Neural crest cell (in vitro differentiated cells): ENCODE measurements at regions not wholly inside any gene's neighbourhood (a gene's known extent, or its start where the extent isn't known, plus 50 kb on each side); places are given as distances from the start of the nearest gene placed in this dataset.
"Not testable (repeated sequence)": the region's sequence is repeated elsewhere in the genome, so short reads cannot be mapped to it uniquely, and the experiment has no call there.

Experiments used
- DNase-seq: peaks from one replicate; pipeline ENCODE4 v3.0.0; 2021; ENCODE audit warnings: low read depth, mixed read lengths, low spot score
- H3K27ac Mint-ChIP-seq: one replicate; pipeline ENCODE4 v1.8.0; 2021; ENCODE audit warnings: mild to moderate bottlenecking, mixed read lengths; ENCODE audit not compliant: unreplicated experiment
- H3K27me3 Mint-ChIP-seq: 2 replicates; pipeline ENCODE4 v1.8.0; 2021; ENCODE audit warnings: low read depth, mild to moderate bottlenecking, mixed read lengths
- H3K36me3 Mint-ChIP-seq: 2 replicates; pipeline ENCODE4 v1.8.0; 2021; ENCODE audit warnings: low read depth, mild to moderate bottlenecking, mixed read lengths
- H3K4me1 Mint-ChIP-seq: 2 replicates; pipeline ENCODE4 v1.8.0; 2021; ENCODE audit warnings: mixed read lengths
- H3K4me3 Mint-ChIP-seq: one replicate; pipeline ENCODE4 v1.8.0; 2021; ENCODE audit warnings: mild to moderate bottlenecking, mixed read lengths
- H3K9me3 Mint-ChIP-seq: 2 replicates; pipeline ENCODE4 v1.8.0; 2021; ENCODE audit warnings: mixed read lengths
- CTCF ChIP-seq: fragments of 200-600 bp; sonication (generic); conservative IDR thresholded peaks from 2 replicates; pipeline ENCODE4 v1.5.0; 2021; ENCODE audit warnings: antibody characterized with exemption, mild to moderate bottlenecking

GRCh38 chr5:106269252-106269843 lies 1401.4 kb downstream of the EFNA5 start:
- Mint-ChIP-seq H3K4me3 (no peak overlapping the region), H3K27me3 (no peaks in the 10 kb centered on the region), H3K27ac (no peak overlapping the region), H3K9me3 (peaks cover 6% of the 10 kb centered on the region), H3K4me1 (no peaks in the 10 kb centered on the region), H3K36me3 (peaks cover 4% of the 10 kb centered on the region)
- DNase-seq: no peak
- TF ChIP-seq CTCF: peak; percentile 63

- DNase-seq: no peak
- no peaks in the 10 kb centered on the region for H3K27me3 Mint-ChIP-seq
- H3K9me3 Mint-ChIP-seq: no peaks in the 10 kb centered on the region
- H3K27ac Mint-ChIP-seq: no peak overlapping the region
- TF ChIP-seq CTCF: no peak
- H3K4me3 Mint-ChIP-seq: no peak overlapping the region
- no peaks in the 10 kb centered on the region for H3K36me3 Mint-ChIP-seq
- H3K4me1 Mint-ChIP-seq: no peaks in the 10 kb centered on the region
Measured at GRCh38 chr5:106267256-106267655, 1403.5 kb downstream of the EFNA5 start.

GRCh38 chr5:106262395-106262794 lies 1408.3 kb downstream of the EFNA5 start:
- no peak overlapping the region for H3K27ac Mint-ChIP-seq
- H3K9me3 Mint-ChIP-seq: no peaks in the 10 kb centered on the region
- no peaks in the 10 kb centered on the region for H3K4me1 Mint-ChIP-seq
- no peak for TF ChIP-seq CTCF
- DNase-seq: no peak
- no peaks in the 10 kb centered on the region for H3K36me3 Mint-ChIP-seq
- no peak overlapping the region for H3K4me3 Mint-ChIP-seq
- H3K27me3 Mint-ChIP-seq: no peaks in the 10 kb centered on the region

GRCh38 chr5:106259431-106260090 lies 1411.2 kb downstream of the EFNA5 start:
- H3K36me3 Mint-ChIP-seq, H3K4me1 Mint-ChIP-seq, H3K9me3 Mint-ChIP-seq, H3K4me3 Mint-ChIP-seq, DNase-seq, H3K27me3 Mint-ChIP-seq: not testable (repeated sequence)
- peak overlapping the region; percentile 57 for H3K27ac Mint-ChIP-seq

- Mint-ChIP-seq H3K9me3 (peaks cover 8% of the 10 kb centered on the region), H3K4me3 (no peak overlapping the region), H3K27ac (peak overlapping the region; percentile 29), H3K4me1 (no peaks in the 10 kb centered on the region), H3K27me3 (no peaks in the 10 kb centered on the region), H3K36me3 (no peaks in the 10 kb centered on the region)
- DNase-seq: no peak
- TF ChIP-seq CTCF: no peak
Measured at GRCh38 chr5:106258591-106259125, 1412.1 kb downstream of the EFNA5 start.

GRCh38 chr5:106254784-106255183 lies 1416.0 kb downstream of the EFNA5 start:
- Mint-ChIP-seq H3K4me3 (no peak overlapping the region), H3K27ac (no peak overlapping the region), H3K27me3 (no peaks in the 10 kb centered on the region), H3K36me3 (no peaks in the 10 kb centered on the region), H3K9me3 (peaks cover 8% of the 10 kb centered on the region), H3K4me1 (no peaks in the 10 kb centered on the region)
- no peak for TF ChIP-seq CTCF
- no peak for DNase-seq

GRCh38 chr5:106246044-106246745 lies 1424.5 kb downstream of the EFNA5 start:
- H3K4me3 Mint-ChIP-seq, DNase-seq, H3K9me3 Mint-ChIP-seq, H3K27me3 Mint-ChIP-seq, H3K4me1 Mint-ChIP-seq, H3K36me3 Mint-ChIP-seq, H3K27ac Mint-ChIP-seq: not testable (repeated sequence)
